ENCODE measurements at regions not wholly inside any gene's neighbourhood (a gene's known extent, or its start where the extent isn't known, plus 50 kb on each side); places are given as distances from the start of the nearest gene placed in this dataset.

- no peak overlapping the region for H3K9ac ChIP-seq
- H3K27me3 ChIP-seq (ENCODE audit: insufficient read depth): 0 out of 2 replicates have a peak, but pooled peaks cover 4% of the 10 kb centered on the region
- no peak for DNase-seq
- no peak overlapping the region for H2AFZ ChIP-seq (ENCODE audit: low read depth)
- TF ChIP-seq USF1 (IDR thresholded peaks at IDR 0.05; ENCODE audit: borderline replicate concordance, low read depth): no peak
- TF ChIP-seq ELF1 (IDR thresholded peaks at IDR 0.05): no peak
- no peak for TF ChIP-seq USF2 (IDR thresholded peaks at IDR 0.05; ENCODE audit: borderline replicate concordance, low read depth, low read length)
- no peak for TF ChIP-seq GABPA (IDR thresholded peaks at IDR 0.05; ENCODE audit: low read depth)
- no peak for TF ChIP-seq PBX3 (IDR thresholded peaks at IDR 0.05)
- POLR2A ChIA-PET: no interaction called here
- WGBS (ENCODE audit: low lambda C conversion rate): 38% methylated on average over 6 of the region's 10 CpGs
- no peak overlapping the region for H3K27ac ChIP-seq (ENCODE audit: low read depth in 2 of 2, low read length in 1 of 2)
- no peaks in the 10 kb centered on the region for H3K36me3 ChIP-seq (replicated peaks in 1 of 2; ENCODE audit: control insufficient read depth in 1 of 2, insufficient read depth in 2 of 2, low read length in 1 of 2)
- no peak overlapping the region for H3K4me3 ChIP-seq (ENCODE audit: low read depth in 2 of 2, low read length in 1 of 2)
- H4K20me1 ChIP-seq (ENCODE audit: insufficient read depth): no peaks in the 10 kb centered on the region
- no peak overlapping the region for H3K4me2 ChIP-seq
- no peaks in the 10 kb centered on the region for H3F3A ChIP-seq (replicated peaks; ENCODE audit: insufficient read depth)
- H3K4me1 ChIP-seq (ENCODE audit: control insufficient read depth in 1 of 2, insufficient read depth in 2 of 2, low read depth in 1 of 2, low read length in 1 of 2): no peaks in the 10 kb centered on the region
- CTCF ChIA-PET: interaction anchor here (5.5 kb wide), 1 partner anchor 16 kb away, joined by 39 read pairs; no protein-coding TSS in a partner anchor
- no peaks in the 10 kb centered on the region for H3K79me2 ChIP-seq (ENCODE audit: insufficient read depth)
- no peaks in the 10 kb centered on the region for H3K9me3 ChIP-seq
- no peaks in the 10 kb centered on the region for H3K9me2 ChIP-seq
These were observed 108.5 kb downstream of the CMPK2 start for GRCh38 chr2:6757215-6757614.

- H3K9me2 ChIP-seq: no peaks in the 10 kb centered on the region
- WGBS (ENCODE audit: low lambda C conversion rate): 28% methylated on average over 2 of the region's 2 CpGs
- H3K36me3 ChIP-seq (replicated peaks in 1 of 2; ENCODE audit: control insufficient read depth in 1 of 2, insufficient read depth in 2 of 2, low read length in 1 of 2): no peaks in the 10 kb centered on the region
- H3K9ac ChIP-seq: no peak overlapping the region
- CTCF ChIA-PET: interaction anchor here (1.1 to 3.8 kb wide), 2 partner anchors 9 to 14 kb away, joined by 3 to 34 read pairs; no protein-coding TSS in a partner anchor
- DNase-seq: no peak
- no peaks in the 10 kb centered on the region for H3F3A ChIP-seq (replicated peaks; ENCODE audit: insufficient read depth)
- TF ChIP-seq IRF3 (IDR thresholded peaks at IDR 0.05; ENCODE audit: low read depth, low read length) (no peak), REST (IDR thresholded peaks at IDR 0.05; ENCODE audit: low read depth, low read length) (no peak), MAX (IDR thresholded peaks at IDR 0.05; ENCODE audit: low read depth) (no peak), RFX5 (IDR thresholded peaks at IDR 0.05; ENCODE audit: low read length) (no peak), FOXM1 (IDR thresholded peaks at IDR 0.05; ENCODE audit: low read depth) (no peak), RAD21 (IDR thresholded peaks at IDR 0.05; ENCODE audit: low read length) (no peak)
- H3K79me2 ChIP-seq (ENCODE audit: insufficient read depth): no peaks in the 10 kb centered on the region
- H3K27ac ChIP-seq (ENCODE audit: low read depth in 2 of 2, low read length in 1 of 2): no peak overlapping the region
- POLR2A ChIA-PET: no interaction called here
- no peak overlapping the region for H3K4me3 ChIP-seq (ENCODE audit: low read depth in 2 of 2, low read length in 1 of 2)
- H2AFZ ChIP-seq (ENCODE audit: low read depth): no peak overlapping the region
- no peaks in the 10 kb centered on the region for H3K9me3 ChIP-seq
- no peaks in the 10 kb centered on the region for H3K27me3 ChIP-seq (ENCODE audit: insufficient read depth)
- no peaks in the 10 kb centered on the region for H3K4me1 ChIP-seq (ENCODE audit: control insufficient read depth in 1 of 2, insufficient read depth in 2 of 2, low read depth in 1 of 2, low read length in 1 of 2)
- H4K20me1 ChIP-seq (ENCODE audit: insufficient read depth): no peaks in the 10 kb centered on the region
- H3K4me2 ChIP-seq: no peak overlapping the region
These were observed 106.0 kb downstream of the CMPK2 start for GRCh38 chr2:6759689-6760088.

Measured in SK-N-SH (cell line).